ENCODE measurements at regions not wholly inside any gene's neighbourhood (a gene's known extent, or its start where the extent isn't known, plus 50 kb on each side); places are given as distances from the start of the nearest gene placed in this dataset.

- DNase-seq (ENCODE audit: low read depth), result no peak
- TF ChIP-seq, protein P1, sequence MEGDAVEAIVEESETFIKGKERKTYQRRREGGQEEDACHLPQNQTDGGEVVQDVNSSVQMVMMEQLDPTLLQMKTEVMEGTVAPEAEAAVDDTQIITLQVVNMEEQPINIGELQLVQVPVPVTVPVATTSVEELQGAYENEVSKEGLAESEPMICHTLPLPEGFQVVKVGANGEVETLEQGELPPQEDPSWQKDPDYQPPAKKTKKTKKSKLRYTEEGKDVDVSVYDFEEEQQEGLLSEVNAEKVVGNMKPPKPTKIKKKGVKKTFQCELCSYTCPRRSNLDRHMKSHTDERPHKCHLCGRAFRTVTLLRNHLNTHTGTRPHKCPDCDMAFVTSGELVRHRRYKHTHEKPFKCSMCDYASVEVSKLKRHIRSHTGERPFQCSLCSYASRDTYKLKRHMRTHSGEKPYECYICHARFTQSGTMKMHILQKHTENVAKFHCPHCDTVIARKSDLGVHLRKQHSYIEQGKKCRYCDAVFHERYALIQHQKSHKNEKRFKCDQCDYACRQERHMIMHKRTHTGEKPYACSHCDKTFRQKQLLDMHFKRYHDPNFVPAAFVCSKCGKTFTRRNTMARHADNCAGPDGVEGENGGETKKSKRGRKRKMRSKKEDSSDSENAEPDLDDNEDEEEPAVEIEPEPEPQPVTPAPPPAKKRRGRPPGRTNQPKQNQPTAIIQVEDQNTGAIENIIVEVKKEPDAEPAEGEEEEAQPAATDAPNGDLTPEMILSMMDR (IDR thresholded peaks at IDR 0.05; ENCODE audit: control insufficient read depth, extremely low read depth, insufficient read depth), result no peak
- H3K4me3 ChIP-seq (ENCODE audit: low read depth, low read length), result no peak overlapping the region
Measured at GRCh38 chr11:15688351-15688792, 573.6 kb downstream of the INSC start.

GRCh38 chr11:15690320-15690719 is 575.6 kb downstream of the INSC start:
- no peak overlapping the region for H3K4me3 ChIP-seq (ENCODE audit: low read depth, low read length)
- TF ChIP-seq, protein P1 (IDR thresholded peaks at IDR 0.05; ENCODE audit: control insufficient read depth, extremely low read depth, insufficient read depth), result no peak
- no peak for DNase-seq (ENCODE audit: low read depth)

DNA sequence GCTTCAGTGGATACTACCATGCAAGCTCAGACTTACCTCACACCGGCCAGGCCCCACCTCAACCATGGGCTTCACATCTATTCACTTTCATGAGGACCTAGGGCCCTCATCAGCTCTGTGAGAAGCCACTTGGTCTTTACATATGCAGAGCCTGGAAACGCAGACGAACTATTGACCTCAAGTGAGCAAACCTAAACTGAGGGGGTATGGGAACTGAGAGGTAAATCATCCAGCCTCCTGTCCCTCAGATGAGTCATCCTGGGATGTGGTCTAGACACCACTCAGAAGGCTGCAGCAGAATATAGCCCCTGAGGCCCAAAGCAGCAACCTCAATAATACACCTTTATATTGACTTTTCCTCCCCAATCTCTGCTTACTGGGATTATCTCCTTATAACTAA is 578.0 kb downstream of the INSC start:
- no peak overlapping the region for H3K4me3 ChIP-seq (ENCODE audit: low read depth, low read length)
- TF ChIP-seq, protein P1 (IDR thresholded peaks at IDR 0.05; ENCODE audit: control insufficient read depth, extremely low read depth, insufficient read depth), result no peak
- DNase-seq (ENCODE audit: low read depth), result no peak

GRCh38 chr11:15695096-15695721 is 580.5 kb downstream of the INSC start:
- DNase-seq (ENCODE audit: low read depth), result peak; percentile 89
- TF ChIP-seq, protein P1 (IDR thresholded peaks at IDR 0.05; ENCODE audit: control insufficient read depth, extremely low read depth, insufficient read depth), result no peak
- H3K4me3 ChIP-seq (ENCODE audit: low read depth, low read length), result no peak overlapping the region

DNA sequence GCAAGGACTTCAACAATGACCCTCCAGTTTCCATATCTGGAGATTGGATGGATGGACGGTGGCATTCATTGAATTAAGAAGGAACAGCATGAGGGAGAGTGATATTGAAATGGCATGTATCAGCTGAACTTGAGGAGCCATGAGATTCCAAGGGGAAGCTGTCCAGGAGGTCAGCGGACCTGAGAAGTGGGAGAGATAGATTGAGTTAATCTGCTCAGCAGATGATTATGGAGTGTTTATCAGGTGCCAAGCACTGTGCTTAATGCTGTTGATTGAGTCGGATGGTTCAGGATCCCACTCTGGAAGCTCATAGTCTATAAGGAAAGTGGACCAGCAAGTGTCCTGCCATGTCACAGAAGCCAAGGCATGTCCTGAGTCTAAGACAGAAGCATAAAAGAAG is 581.3 kb downstream of the INSC start:
- TF ChIP-seq, protein P1 (IDR thresholded peaks at IDR 0.05; ENCODE audit: control insufficient read depth, extremely low read depth, insufficient read depth), result no peak
- H3K4me3 ChIP-seq (ENCODE audit: low read depth, low read length), result no peak overlapping the region

DNA sequence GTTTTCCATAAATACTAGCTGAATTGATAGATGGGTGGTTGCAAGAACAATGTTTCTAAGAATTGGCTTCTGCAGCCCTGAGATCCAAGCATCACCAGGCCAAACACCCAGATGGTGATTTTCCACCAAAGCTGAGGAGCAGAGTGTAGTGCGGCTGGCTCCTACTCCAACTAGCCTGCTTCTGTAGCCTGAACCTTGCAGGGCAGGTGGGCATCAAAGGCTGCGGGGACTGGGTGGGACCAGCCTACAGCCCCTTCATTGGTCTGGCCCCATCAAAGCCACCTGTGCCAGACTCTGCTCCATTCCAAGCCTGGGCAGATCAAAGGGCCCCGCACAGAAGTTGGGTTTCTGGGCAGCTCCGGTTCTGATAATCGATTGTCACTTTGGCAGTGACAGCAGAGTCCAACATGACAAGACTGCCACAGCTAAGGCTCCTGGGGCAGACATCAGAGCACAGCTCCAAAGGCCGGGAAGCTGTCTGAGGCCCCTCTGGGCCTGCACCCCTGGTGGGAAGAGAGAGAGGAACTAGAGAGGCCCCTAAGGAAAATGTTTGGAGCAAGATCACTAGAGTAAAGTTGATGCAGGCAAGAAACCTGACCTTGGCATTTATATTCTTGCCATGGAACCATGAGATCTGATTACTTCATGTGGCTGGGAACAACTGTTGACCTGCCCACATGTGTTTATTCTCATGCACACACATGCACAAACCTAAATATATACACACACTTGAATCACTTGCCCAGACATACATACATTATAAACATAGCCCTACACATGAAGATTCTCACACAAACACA is 582.9 kb downstream of the INSC start:
- DNase-seq (ENCODE audit: low read depth), result no peak
- TF ChIP-seq, protein P1 (IDR thresholded peaks at IDR 0.05; ENCODE audit: control insufficient read depth, extremely low read depth, insufficient read depth), result no peak
- no peak overlapping the region for H3K4me3 ChIP-seq (ENCODE audit: low read depth, low read length)

More for the DNA sequence above, 581.3 kb downstream of the INSC start:
- no peak for DNase-seq (ENCODE audit: low read depth)
